NCI-H748 treated with DMSO at 0.1 percent for 48 hours (cell line): ENCODE measurements at regions not wholly inside any gene's neighbourhood (a gene's known extent, or its start where the extent isn't known, plus 50 kb on each side); places are given as distances from the start of the nearest gene placed in this dataset.

Source experiments
- DNase-seq: peaks from one replicate; lab custom pipeline; 2025; lab: John Stamatoyannopoulos, UW

DNA sequence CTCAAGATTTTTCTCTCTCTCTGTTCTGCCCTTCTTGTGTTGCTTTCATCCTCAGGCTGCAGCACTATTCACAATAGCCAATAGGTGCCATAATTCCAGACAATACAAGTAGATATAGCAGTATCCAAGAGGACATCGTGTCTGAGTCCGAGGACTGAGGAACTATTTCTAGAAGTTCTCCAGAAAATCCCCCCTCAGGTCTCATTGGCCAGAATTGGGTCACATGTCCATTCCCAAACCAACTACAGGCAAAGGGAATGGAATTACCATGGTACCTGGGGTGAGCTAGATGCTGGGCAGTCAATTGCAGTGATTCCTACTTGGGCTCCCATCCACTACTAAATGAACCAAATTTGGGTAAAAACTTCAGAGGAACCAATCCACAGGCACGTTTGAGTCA is 301.9 kb upstream of the RASGEF1B start:
- DNase-seq = no peak

DNA sequence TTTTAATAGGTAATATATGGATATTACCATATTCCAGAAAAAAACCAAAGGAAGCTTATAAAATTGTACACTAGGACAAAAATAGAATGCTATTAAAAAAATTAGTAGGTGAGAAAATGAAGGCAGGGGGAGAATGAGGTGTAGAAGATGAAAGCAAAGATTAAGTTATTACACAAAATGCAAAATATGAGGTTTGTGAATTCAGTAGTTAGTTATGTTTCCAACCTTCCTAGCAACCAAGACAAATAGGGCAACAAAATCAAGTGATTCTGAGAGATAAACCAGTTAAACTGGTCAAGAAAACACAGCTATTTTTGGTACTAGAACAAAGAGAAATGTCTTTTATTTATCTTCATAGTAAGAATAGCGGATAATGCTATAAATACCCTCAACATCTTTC is 300.0 kb upstream of the RASGEF1B start:
- no peak for DNase-seq

GRCh38 chr4:81769244-81769643 is 297.5 kb upstream of the RASGEF1B start:
- no peak for DNase-seq

GRCh38 chr4:81758574-81759264 is 287.0 kb upstream of the RASGEF1B start:
- DNase-seq = no peak

GRCh38 chr4:81757691-81758090 is 286.0 kb upstream of the RASGEF1B start:
- peak; percentile 26 for DNase-seq

- no peak for DNase-seq
These were observed 285.3 kb upstream of the RASGEF1B start for GRCh38 chr4:81756973-81757372.

DNA sequence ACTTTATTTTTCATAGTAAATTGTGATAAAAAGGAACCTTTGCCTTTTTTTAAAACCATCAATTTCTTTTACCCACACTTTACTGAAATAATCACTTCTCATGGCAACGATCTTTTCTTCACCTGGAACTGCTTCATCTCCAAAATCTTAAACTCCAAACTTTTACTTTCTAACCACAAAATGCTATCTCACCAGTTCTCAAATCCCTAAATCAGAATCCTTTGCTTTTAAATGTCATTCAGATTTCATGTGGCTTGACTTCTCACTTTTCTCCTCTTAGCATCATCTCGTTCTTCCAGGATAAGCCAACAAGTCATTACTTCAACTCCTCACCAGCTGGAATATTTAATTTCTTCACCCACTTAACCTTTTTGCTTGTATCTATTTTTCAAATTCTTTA is 284.3 kb upstream of the RASGEF1B start:
- no peak for DNase-seq

GRCh38 chr4:81754169-81754568 is 282.5 kb upstream of the RASGEF1B start:
- DNase-seq = no peak

- DNase-seq = no peak
These were observed 280.0 kb upstream of the RASGEF1B start for GRCh38 chr4:81751531-81752289.

GRCh38 chr4:81747242-81747930 is 275.7 kb upstream of the RASGEF1B start:
- no peak for DNase-seq

DNA sequence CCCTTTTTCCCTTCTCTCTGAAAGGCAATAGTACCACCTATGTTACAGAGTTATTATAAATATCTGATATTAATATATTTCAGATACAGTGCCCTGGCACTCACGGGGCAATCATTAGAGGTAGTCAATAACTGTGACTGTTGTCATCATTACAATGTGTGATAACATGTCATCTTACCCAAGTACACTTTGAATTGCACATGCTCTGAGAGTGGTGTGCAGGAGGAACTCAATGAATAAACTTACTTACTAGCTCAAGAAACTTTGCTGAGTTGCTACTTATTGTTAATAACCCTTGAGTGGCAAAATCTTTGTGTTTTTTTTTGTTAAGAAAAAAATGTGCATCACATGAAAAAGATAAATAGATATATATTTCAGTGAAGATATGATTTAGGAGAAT is 275.1 kb upstream of the RASGEF1B start:
- DNase-seq = no peak

- no peak for DNase-seq
These were observed 274.4 kb upstream of the RASGEF1B start for GRCh38 chr4:81746071-81746470.

DNA sequence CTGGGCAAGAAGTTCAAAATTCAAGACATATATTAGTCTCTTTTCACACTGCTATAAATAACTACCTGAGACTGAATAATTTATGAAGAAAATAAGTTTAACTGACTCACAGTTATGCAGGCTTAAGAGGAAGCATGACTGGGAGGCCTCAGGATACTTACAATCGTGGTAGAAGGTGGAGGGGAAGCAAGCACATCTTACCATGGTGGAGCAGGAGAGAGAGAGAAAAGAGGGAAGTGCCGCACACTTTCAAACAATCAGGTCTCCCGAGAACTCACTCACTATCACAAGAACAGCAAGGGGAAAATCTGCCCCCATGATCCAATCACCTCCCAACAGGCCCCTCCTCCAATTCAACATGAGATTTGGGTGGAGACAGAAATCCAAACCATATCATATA is 273.3 kb upstream of the RASGEF1B start:
- DNase-seq = no peak

- DNase-seq = no peak
These were observed 272.2 kb upstream of the RASGEF1B start for GRCh38 chr4:81743731-81744435.

- no peak for DNase-seq
These were observed 268.8 kb upstream of the RASGEF1B start for GRCh38 chr4:81740487-81740886.

GRCh38 chr4:81738891-81739290 is 267.2 kb upstream of the RASGEF1B start:
- DNase-seq = no peak

GRCh38 chr4:81737865-81738559 is 266.3 kb upstream of the RASGEF1B start:
- DNase-seq = no peak

GRCh38 chr4:81736324-81736723 is 264.6 kb upstream of the RASGEF1B start:
- DNase-seq = no peak

DNA sequence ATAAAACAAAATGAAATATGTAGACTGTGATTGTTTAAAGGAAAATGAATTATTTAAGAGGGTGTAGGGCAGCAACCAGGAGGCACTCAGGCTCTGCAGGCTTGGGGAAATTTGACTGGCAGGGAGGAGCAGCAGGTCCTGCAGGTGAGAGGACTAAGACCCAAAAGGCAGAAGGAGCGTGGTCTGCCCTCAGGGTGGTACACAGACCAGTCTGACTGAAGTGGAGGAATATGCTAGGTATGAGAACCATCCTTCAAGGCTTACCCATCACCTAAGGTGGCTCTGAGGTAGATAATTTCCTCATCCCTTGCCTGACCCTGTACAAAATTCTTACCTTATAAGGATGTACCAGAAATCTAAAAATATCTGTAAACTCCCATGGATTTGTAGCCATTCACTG is 261.3 kb upstream of the RASGEF1B start:
- DNase-seq = no peak

GRCh38 chr4:81724925-81725329 is 253.2 kb upstream of the RASGEF1B start:
- no peak for DNase-seq

DNA sequence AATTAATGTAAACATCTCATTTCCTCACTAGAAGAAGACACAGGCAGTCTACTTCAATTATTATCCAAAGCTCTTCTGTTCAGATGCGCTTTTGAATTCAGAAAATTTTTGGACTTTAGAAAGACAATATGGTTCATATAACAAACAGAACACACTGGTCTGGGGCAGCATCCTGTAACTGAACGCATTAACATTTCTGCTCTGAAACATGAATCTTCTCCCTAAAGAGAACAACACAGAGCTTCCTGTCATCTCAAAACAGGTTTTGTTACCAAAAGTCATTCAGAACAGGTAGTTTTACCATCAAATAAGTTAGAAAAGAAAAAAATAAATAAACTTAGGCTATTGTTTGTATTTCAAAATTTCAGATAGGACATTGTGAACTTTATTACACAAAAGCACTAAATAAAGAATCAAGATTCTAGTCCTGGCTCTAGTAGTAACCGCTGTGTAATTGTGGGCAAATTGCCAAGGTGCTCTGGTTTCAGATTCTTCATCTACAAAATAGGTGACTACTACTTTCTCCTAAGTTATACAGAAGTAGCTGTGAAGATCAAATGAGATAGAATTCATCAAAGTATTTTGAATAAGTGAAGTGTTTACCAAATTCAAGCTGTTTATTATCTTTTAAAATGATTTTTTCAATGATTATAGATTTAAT is 252.3 kb upstream of the RASGEF1B start:
- peak; percentile 52 for DNase-seq
